ENCODE measurements at regions not wholly inside any gene's neighbourhood (a gene's known extent, or its start where the extent isn't known, plus 50 kb on each side); places are given as distances from the start of the nearest gene placed in this dataset.

DNA sequence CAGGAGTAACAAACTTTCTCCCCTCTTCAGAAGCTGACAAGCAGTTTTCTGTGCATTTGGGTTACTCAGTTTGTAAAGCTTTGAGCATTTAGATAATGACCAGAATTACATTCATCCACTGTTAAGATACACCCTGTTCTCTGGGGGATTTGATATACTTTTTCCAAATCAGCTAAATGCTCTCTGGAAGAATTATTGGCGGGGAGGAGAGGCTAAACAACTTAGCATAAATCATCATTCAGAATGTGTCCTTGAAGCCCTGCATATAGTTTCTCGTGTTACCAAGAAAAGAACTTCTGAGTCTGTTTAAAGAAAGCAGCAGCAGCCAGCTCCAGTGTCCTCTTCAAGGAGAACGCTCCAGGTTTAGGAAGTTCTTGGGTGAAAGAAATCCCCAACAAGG is 54.9 kb upstream of the LDLRAD3 start:
- TF ChIP-seq, protein P1, sequence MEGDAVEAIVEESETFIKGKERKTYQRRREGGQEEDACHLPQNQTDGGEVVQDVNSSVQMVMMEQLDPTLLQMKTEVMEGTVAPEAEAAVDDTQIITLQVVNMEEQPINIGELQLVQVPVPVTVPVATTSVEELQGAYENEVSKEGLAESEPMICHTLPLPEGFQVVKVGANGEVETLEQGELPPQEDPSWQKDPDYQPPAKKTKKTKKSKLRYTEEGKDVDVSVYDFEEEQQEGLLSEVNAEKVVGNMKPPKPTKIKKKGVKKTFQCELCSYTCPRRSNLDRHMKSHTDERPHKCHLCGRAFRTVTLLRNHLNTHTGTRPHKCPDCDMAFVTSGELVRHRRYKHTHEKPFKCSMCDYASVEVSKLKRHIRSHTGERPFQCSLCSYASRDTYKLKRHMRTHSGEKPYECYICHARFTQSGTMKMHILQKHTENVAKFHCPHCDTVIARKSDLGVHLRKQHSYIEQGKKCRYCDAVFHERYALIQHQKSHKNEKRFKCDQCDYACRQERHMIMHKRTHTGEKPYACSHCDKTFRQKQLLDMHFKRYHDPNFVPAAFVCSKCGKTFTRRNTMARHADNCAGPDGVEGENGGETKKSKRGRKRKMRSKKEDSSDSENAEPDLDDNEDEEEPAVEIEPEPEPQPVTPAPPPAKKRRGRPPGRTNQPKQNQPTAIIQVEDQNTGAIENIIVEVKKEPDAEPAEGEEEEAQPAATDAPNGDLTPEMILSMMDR (IDR thresholded peaks at IDR 0.05), result no peak
- TF ChIP-seq POLR2A (IDR thresholded peaks at IDR 0.05) (no peak), POLR2AphosphoS5 (IDR thresholded peaks at IDR 0.05) (no peak)

Data from stomach (tissue), 4 donors.